ENCODE measurements at regions not wholly inside any gene's neighbourhood (a gene's known extent, or its start where the extent isn't known, plus 50 kb on each side); places are given as distances from the start of the nearest gene placed in this dataset.

- no peak for TF ChIP-seq EZH2 (IDR thresholded peaks at IDR 0.05; ENCODE audit: insufficient read depth, poor library complexity, severe bottlenecking)
- no peak for TF ChIP-seq EZH2phosphoT487 (IDR thresholded peaks at IDR 0.05; ENCODE audit: insufficient read depth, low read depth)
Measured at GRCh38 chr20:52518735-52519134, 327.2 kb upstream of the ZFP64 start.
